Neural progenitor cell (in vitro differentiated cells): ENCODE measurements at regions not wholly inside any gene's neighbourhood (a gene's known extent, or its start where the extent isn't known, plus 50 kb on each side); places are given as distances from the start of the nearest gene placed in this dataset.

Experiments used
- DNase-seq: peaks from one replicate; pipeline ENCODE4 v3.0.0-alpha.2; 2016; ENCODE audit warnings: low spot score
- H2AFZ ChIP-seq: fragments of 200-600 bp; sonication (generic); replicated peaks from 2 replicates; pipeline ENCODE4 v1.6.1; 2016; ENCODE audit warnings: antibody characterized with exemption
- H3F3A ChIP-seq: fragments of 200-600 bp; sonication (generic); 2 replicates; pipeline ENCODE4 v1.6.1; 2016; ENCODE audit warnings: antibody characterized with exemption, low read depth
- H3K27ac ChIP-seq: fragments of 200-600 bp; sonication (generic); 2 replicates; pipeline ENCODE4 v1.5.1; 2016; ENCODE audit warnings: mild to moderate bottlenecking
- H3K27me3 ChIP-seq: fragments of 200-600 bp; sonication (generic); 2 replicates; pipeline ENCODE4 v1.6.1; 2016; ENCODE audit warnings: mild to moderate bottlenecking, moderate library complexity
- H3K36me3 ChIP-seq: fragments of 200-600 bp; sonication (generic); 2 replicates; pipeline ENCODE4 v1.5.1; 2016
- H3K4me1 ChIP-seq: fragments of 200-600 bp; sonication (generic); 2 replicates; pipeline ENCODE4 v1.6.1; 2016; ENCODE audit warnings: mixed run types
- H3K4me2 ChIP-seq: fragments of 200-600 bp; sonication (generic); 2 replicates; pipeline ENCODE4 v1.6.1; 2016
- H3K4me3 ChIP-seq: fragments of 200-600 bp; sonication (generic); 2 replicates; pipeline ENCODE4 v1.5.1; 2016
- H3K79me2 ChIP-seq: fragments of 200-600 bp; sonication (generic); 2 replicates; pipeline ENCODE4 v1.6.1; 2016; ENCODE audit warnings: low read depth
- H3K9ac ChIP-seq: fragments of 200-600 bp; sonication (generic); 2 replicates; pipeline ENCODE4 v1.6.1; 2016
- H3K9me3 ChIP-seq: fragments of 200-600 bp; sonication (generic); 2 replicates; pipeline ENCODE4 v1.5.1; 2016; ENCODE audit warnings: low read depth
- H4K20me1 ChIP-seq: fragments of 200-600 bp; sonication (generic); 2 replicates; pipeline ENCODE4 v1.6.1; 2016; ENCODE audit warnings: low read depth
- H3K27ac Mint-ChIP-seq: 3 replicates; pipeline ENCODE4 v1.8.0; 2021; ENCODE audit warnings: mixed read lengths
- H3K27me3 Mint-ChIP-seq: 2 replicates; pipeline ENCODE4 v1.8.0; 2022; ENCODE audit warnings: low read depth, mild to moderate bottlenecking, inconsistent platforms, moderate library complexity, mixed read lengths; ENCODE audit not compliant: insufficient read depth
- H3K36me3 Mint-ChIP-seq: 3 replicates; pipeline ENCODE4 v1.8.0; 2021; ENCODE audit warnings: mixed read lengths
- H3K4me1 Mint-ChIP-seq: 3 replicates; pipeline ENCODE4 v1.8.0; 2021; ENCODE audit warnings: mixed read lengths
- H3K4me3 Mint-ChIP-seq: 3 replicates; pipeline ENCODE4 v1.8.0; 2021; ENCODE audit warnings: mild to moderate bottlenecking, moderate library complexity, mixed read lengths
- H3K9me3 Mint-ChIP-seq: 3 replicates; pipeline ENCODE4 v1.8.0; 2020; ENCODE audit warnings: mixed read lengths
- CTCF ChIP-seq: fragments of 200-600 bp; sonication (generic); IDR thresholded peaks from 2 replicates; pipeline ENCODE4 v1.5.1; 2017; ENCODE audit warnings: antibody characterized with exemption, mild to moderate bottlenecking
- EZH2 ChIP-seq: fragments of 200-600 bp; sonication (generic); IDR thresholded peaks from 2 replicates; pipeline ENCODE4 v1.6.1; 2017; ENCODE audit warnings: antibody characterized with exemption, mild to moderate bottlenecking, moderate library complexity
- EZH2phosphoT487 ChIP-seq: fragments of 200-600 bp; sonication (generic); IDR thresholded peaks from 2 replicates; pipeline ENCODE4 v1.6.1; 2017; ENCODE audit warnings: antibody characterized with exemption

DNA sequence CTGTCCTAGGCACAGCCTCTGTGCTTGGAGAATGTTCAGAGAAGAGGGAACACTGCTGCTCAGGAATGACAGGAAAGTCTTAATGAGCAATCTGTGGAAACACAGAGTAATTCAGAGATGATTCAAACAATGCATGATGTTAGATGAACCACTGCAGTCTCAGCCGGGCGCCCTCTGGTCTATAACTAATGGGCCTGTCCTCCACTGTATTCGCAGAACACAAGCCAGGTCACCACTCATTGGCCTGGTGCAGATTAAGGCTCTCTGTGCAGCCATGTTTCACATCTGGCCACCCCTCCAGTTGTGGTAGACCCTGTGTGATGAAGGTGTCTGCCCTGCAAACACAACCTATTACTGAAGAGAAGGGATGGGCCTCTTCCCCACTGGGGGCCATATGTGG, 281.7 kb upstream of the ROPN1 start:
- Histone ChIP-seq H3K27ac (no peak overlapping the region), H3K79me2 (no peaks in the 10 kb centered on the region), H3K4me3 (no peak overlapping the region), H3K36me3 (no peaks in the 10 kb centered on the region), H3F3A (no peaks in the 10 kb centered on the region), H3K9me3 (no peaks in the 10 kb centered on the region), H3K4me1 (peaks cover 5% of the 10 kb centered on the region), H3K9ac (no peak overlapping the region), H3K27me3 (no peaks in the 10 kb centered on the region), H2AFZ (no peak overlapping the region), H3K4me2 (no peak overlapping the region), H4K20me1 (no peaks in the 10 kb centered on the region)
- TF ChIP-seq EZH2phosphoT487 (no peak), EZH2 (no peak), CTCF (no peak)
- Mint-ChIP-seq H3K9me3 (no peaks in the 10 kb centered on the region), H3K4me3 (no peak overlapping the region), H3K27me3 (no peaks in the 10 kb centered on the region), H3K36me3 (peaks cover 2% of the 10 kb centered on the region), H3K4me1 (peaks cover 39% of the 10 kb centered on the region), H3K27ac (no peak overlapping the region)
- DNase-seq, result no peak

- Histone ChIP-seq H3K27ac (no peak overlapping the region), H3K4me2 (no peak overlapping the region), H3K36me3 (no peaks in the 10 kb centered on the region), H2AFZ (no peak overlapping the region), H3K27me3 (no peaks in the 10 kb centered on the region), H4K20me1 (no peaks in the 10 kb centered on the region), H3K9ac (no peak overlapping the region), H3K9me3 (no peaks in the 10 kb centered on the region), H3F3A (no peaks in the 10 kb centered on the region), H3K79me2 (no peaks in the 10 kb centered on the region), H3K4me3 (no peak overlapping the region), H3K4me1 (peaks cover 5% of the 10 kb centered on the region)
- no peaks in the 10 kb centered on the region for H3K9me3 Mint-ChIP-seq
- TF ChIP-seq EZH2phosphoT487 (no peak), EZH2 (no peak), CTCF (no peak)
- peaks cover 37% of the 10 kb centered on the region for H3K4me1 Mint-ChIP-seq
- H3K4me3 Mint-ChIP-seq, result no peak overlapping the region
- no peaks in the 10 kb centered on the region for H3K27me3 Mint-ChIP-seq
- H3K27ac Mint-ChIP-seq, result no peak overlapping the region
- DNase-seq, result no peak
- peaks cover 2% of the 10 kb centered on the region for H3K36me3 Mint-ChIP-seq
Observed at GRCh38 chr3:124274051-124274450, 282.1 kb upstream of the ROPN1 start.

- H3K4me3 Mint-ChIP-seq, result no peak overlapping the region
- Histone ChIP-seq H3K79me2 (no peaks in the 10 kb centered on the region), H3K4me3 (no peak overlapping the region), H3K27ac (no peak overlapping the region), H3K4me2 (no peak overlapping the region), H3K9ac (no peak overlapping the region), H2AFZ (no peak overlapping the region), H3K36me3 (no peaks in the 10 kb centered on the region), H4K20me1 (no peaks in the 10 kb centered on the region), H3F3A (no peaks in the 10 kb centered on the region), H3K27me3 (no peaks in the 10 kb centered on the region), H3K9me3 (no peaks in the 10 kb centered on the region), H3K4me1 (peaks cover 5% of the 10 kb centered on the region)
- no peak for TF ChIP-seq EZH2
- no peaks in the 10 kb centered on the region for H3K36me3 Mint-ChIP-seq
- H3K27ac Mint-ChIP-seq, result no peak overlapping the region
- DNase-seq, result no peak
- no peaks in the 10 kb centered on the region for H3K9me3 Mint-ChIP-seq
- no peaks in the 10 kb centered on the region for H3K27me3 Mint-ChIP-seq
- peaks cover 25% of the 10 kb centered on the region for H3K4me1 Mint-ChIP-seq
Observed at GRCh38 chr3:124275412-124275811, 283.5 kb upstream of the ROPN1 start.

DNA sequence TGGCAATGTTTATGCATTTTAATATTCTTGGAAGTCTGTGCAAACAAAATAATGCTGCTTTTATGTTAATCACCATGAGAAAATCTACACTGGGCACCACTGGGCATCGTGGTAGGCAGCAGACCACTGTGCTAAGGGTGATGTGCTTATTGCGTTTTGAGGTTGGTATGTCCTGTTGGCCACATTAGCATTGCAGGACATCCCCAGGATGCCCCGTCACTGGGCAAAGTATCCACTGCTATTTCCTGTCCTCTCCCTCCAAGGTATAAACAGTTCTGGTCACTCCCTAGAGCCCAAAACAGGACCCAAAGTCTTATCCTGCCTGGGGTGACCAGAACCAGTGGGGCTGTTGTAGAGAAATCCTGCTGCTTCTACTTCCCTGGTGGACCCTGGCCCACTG, 284.2 kb upstream of the ROPN1 start:
- no peak overlapping the region for H3K27ac Mint-ChIP-seq
- H3K27ac ChIP-seq, result no peak overlapping the region
- no peaks in the 10 kb centered on the region for H3K79me2 ChIP-seq
- H3K36me3 Mint-ChIP-seq, result no peaks in the 10 kb centered on the region
- no peak overlapping the region for H3K4me3 Mint-ChIP-seq
- DNase-seq, result no peak
- H3K4me1 ChIP-seq, result peaks cover 5% of the 10 kb centered on the region
- H3K36me3 ChIP-seq, result no peaks in the 10 kb centered on the region
- no peaks in the 10 kb centered on the region for H4K20me1 ChIP-seq
- peaks cover 25% of the 10 kb centered on the region for H3K4me1 Mint-ChIP-seq
- no peaks in the 10 kb centered on the region for H3K9me3 Mint-ChIP-seq
- H2AFZ ChIP-seq, result no peak overlapping the region
- H3K9ac ChIP-seq, result no peak overlapping the region
- no peaks in the 10 kb centered on the region for H3F3A ChIP-seq
- H3K27me3 Mint-ChIP-seq, result no peaks in the 10 kb centered on the region
- no peaks in the 10 kb centered on the region for H3K27me3 ChIP-seq
- no peaks in the 10 kb centered on the region for H3K9me3 ChIP-seq
- H3K4me2 ChIP-seq, result no peak overlapping the region
- TF ChIP-seq EZH2, result no peak
- no peak for TF ChIP-seq CTCF
- TF ChIP-seq EZH2phosphoT487, result no peak
- H3K4me3 ChIP-seq, result no peak overlapping the region
